ENCODE measurements at regions not wholly inside any gene's neighbourhood (a gene's known extent, or its start where the extent isn't known, plus 50 kb on each side); places are given as distances from the start of the nearest gene placed in this dataset.

GRCh38 chr3:187906920-187907319, 161.7 kb upstream of the BCL6 start:
- H3K9me3 Mint-ChIP-seq, result peaks cover 15% of the 10 kb centered on the region
- H3K27ac Mint-ChIP-seq, result no peak overlapping the region
- H3K36me3 Mint-ChIP-seq (ENCODE audit: low read depth), result no peaks in the 10 kb centered on the region
- intact Hi-C loops (cut with micrococcal nuclease), result no loop called here
- no peaks in the 10 kb centered on the region for H3K27me3 Mint-ChIP-seq
- H3K4me1 Mint-ChIP-seq, result peaks cover 8% of the 10 kb centered on the region
- DNase-seq, result no peak
- no peak overlapping the region for H3K4me3 Mint-ChIP-seq

GRCh38 chr3:187909866-187910265, 164.6 kb upstream of the BCL6 start:
- no peak overlapping the region for H3K4me3 Mint-ChIP-seq
- no peaks in the 10 kb centered on the region for H3K27me3 Mint-ChIP-seq
- DNase-seq, result no peak
- intact Hi-C loops (cut with micrococcal nuclease), result no loop called here
- H3K36me3 Mint-ChIP-seq (ENCODE audit: low read depth), result peaks cover 4% of the 10 kb centered on the region
- peaks cover 15% of the 10 kb centered on the region for H3K9me3 Mint-ChIP-seq
- peaks cover 27% of the 10 kb centered on the region for H3K4me1 Mint-ChIP-seq
- H3K27ac Mint-ChIP-seq, result no peak overlapping the region

GRCh38 chr3:187912007-187912406, 166.7 kb upstream of the BCL6 start:
- peaks cover 15% of the 10 kb centered on the region for H3K9me3 Mint-ChIP-seq
- no peak overlapping the region for H3K4me3 Mint-ChIP-seq
- H3K27ac Mint-ChIP-seq, result no peak overlapping the region
- DNase-seq, result no peak
- peaks cover 5% of the 10 kb centered on the region for H3K36me3 Mint-ChIP-seq (ENCODE audit: low read depth)
- no peaks in the 10 kb centered on the region for H3K27me3 Mint-ChIP-seq
- intact Hi-C loops (cut with micrococcal nuclease), result no loop called here
- peaks cover 38% of the 10 kb centered on the region for H3K4me1 Mint-ChIP-seq

- H3K4me3 Mint-ChIP-seq, result no peak overlapping the region
- peak; percentile 58 for DNase-seq
- intact Hi-C loops (cut with micrococcal nuclease), result no loop called here
- H3K27me3 Mint-ChIP-seq, result no peaks in the 10 kb centered on the region
- peaks cover 5% of the 10 kb centered on the region for H3K36me3 Mint-ChIP-seq (ENCODE audit: low read depth)
- peaks cover 52% of the 10 kb centered on the region for H3K4me1 Mint-ChIP-seq
- peaks cover 15% of the 10 kb centered on the region for H3K9me3 Mint-ChIP-seq
- peak overlapping the region; percentile 35 for H3K27ac Mint-ChIP-seq
Observed at GRCh38 chr3:187913617-187914033, 168.4 kb upstream of the BCL6 start.

GRCh38 chr3:187914231-187914630, 169.0 kb upstream of the BCL6 start:
- peaks cover 5% of the 10 kb centered on the region for H3K36me3 Mint-ChIP-seq (ENCODE audit: low read depth)
- DNase-seq, result no peak

GRCh38 chr3:187916072-187916471, 170.8 kb upstream of the BCL6 start:
- Mint-ChIP-seq H3K9me3 (peaks cover 6% of the 10 kb centered on the region), H3K36me3 (ENCODE audit: low read depth) (peaks cover 5% of the 10 kb centered on the region), H3K27ac (no peak overlapping the region), H3K27me3 (no peaks in the 10 kb centered on the region), H3K4me3 (no peak overlapping the region), H3K4me1 (peaks cover 67% of the 10 kb centered on the region)
- intact Hi-C loops (cut with micrococcal nuclease), result loop anchor here (5.0 kb wide), 3 partner anchors 406 to 1036 kb away; no protein-coding TSS in a partner anchor
- DNase-seq, result no peak

More at GRCh38 chr3:187914231-187914630, 169.0 kb upstream of the BCL6 start:
- Mint-ChIP-seq H3K4me1 (peaks cover 58% of the 10 kb centered on the region), H3K9me3 (peaks cover 15% of the 10 kb centered on the region), H3K27me3 (no peaks in the 10 kb centered on the region), H3K27ac (no peak overlapping the region), H3K4me3 (no peak overlapping the region)
- intact Hi-C loops (cut with micrococcal nuclease), result no loop called here

- no peaks in the 10 kb centered on the region for H3K27me3 Mint-ChIP-seq
- peaks cover 5% of the 10 kb centered on the region for H3K36me3 Mint-ChIP-seq (ENCODE audit: low read depth)
- intact Hi-C loops (cut with micrococcal nuclease), result loop anchor here (2.0 to 5.0 kb wide), 6 partner anchors 45 to 1215 kb away; partner anchors contain the start of gene LPP
- no peaks in the 10 kb centered on the region for H3K9me3 Mint-ChIP-seq
- peaks cover 73% of the 10 kb centered on the region for H3K4me1 Mint-ChIP-seq
- DNase-seq, result no peak
- peak overlapping the region; percentile 96 for H3K27ac Mint-ChIP-seq
- peak overlapping the region; percentile 76 for H3K4me3 Mint-ChIP-seq
Observed at GRCh38 chr3:187918081-187918644, 172.9 kb upstream of the BCL6 start.

GRCh38 chr3:187919048-187919447, 173.8 kb upstream of the BCL6 start:
- Mint-ChIP-seq H3K9me3 (peaks cover 8% of the 10 kb centered on the region), H3K4me1 (peaks cover 71% of the 10 kb centered on the region), H3K27me3 (no peaks in the 10 kb centered on the region), H3K4me3 (peak overlapping the region; percentile 76), H3K36me3 (ENCODE audit: low read depth) (peaks cover 8% of the 10 kb centered on the region), H3K27ac (peak overlapping the region; percentile 96)
- peak; percentile 91 for DNase-seq
- intact Hi-C loops (cut with micrococcal nuclease), result loop anchor here (1.0 to 5.0 kb wide), 17 partner anchors 44 to 1214 kb away; partner anchors contain the start of genes BCL6 and LPP

GRCh38 chr3:187919544-187919943, 174.3 kb upstream of the BCL6 start:
- H3K27ac Mint-ChIP-seq, result peak overlapping the region; percentile 96

GRCh38 chr3:187920030-187920429, 174.8 kb upstream of the BCL6 start:
- peaks cover 9% of the 10 kb centered on the region for H3K36me3 Mint-ChIP-seq (ENCODE audit: low read depth)
- H3K27ac Mint-ChIP-seq, result peak overlapping the region; percentile 96
- no peaks in the 10 kb centered on the region for H3K27me3 Mint-ChIP-seq
- peaks cover 12% of the 10 kb centered on the region for H3K9me3 Mint-ChIP-seq
- intact Hi-C loops (cut with micrococcal nuclease), result loop anchor here (5.0 kb wide), 1 partner anchor 1117 kb away; no protein-coding TSS in a partner anchor
- no peak for DNase-seq
- peak overlapping the region; percentile 76 for H3K4me3 Mint-ChIP-seq
- peaks cover 66% of the 10 kb centered on the region for H3K4me1 Mint-ChIP-seq

More at GRCh38 chr3:187919544-187919943, 174.3 kb upstream of the BCL6 start:
- no peaks in the 10 kb centered on the region for H3K27me3 Mint-ChIP-seq
- intact Hi-C loops (cut with micrococcal nuclease), result loop anchor here (1.0 to 5.0 kb wide), 17 partner anchors 43 to 1213 kb away; partner anchors contain the start of genes BCL6 and LPP
- H3K4me3 Mint-ChIP-seq, result peak overlapping the region; percentile 76
- H3K9me3 Mint-ChIP-seq, result peaks cover 9% of the 10 kb centered on the region
- peaks cover 70% of the 10 kb centered on the region for H3K4me1 Mint-ChIP-seq
- H3K36me3 Mint-ChIP-seq (ENCODE audit: low read depth), result peaks cover 9% of the 10 kb centered on the region
- peak; percentile 82 for DNase-seq

- intact Hi-C loops (cut with micrococcal nuclease), result loop anchor here (5.0 kb wide), 1 partner anchor 1116 kb away; no protein-coding TSS in a partner anchor
- H3K27me3 Mint-ChIP-seq, result no peaks in the 10 kb centered on the region
Observed at GRCh38 chr3:187920913-187921312, 175.6 kb upstream of the BCL6 start.

GRCh38 chr3:187921391-187922074, 176.3 kb upstream of the BCL6 start:
- H3K4me3 Mint-ChIP-seq, result peak overlapping the region; percentile 29
- H3K27ac Mint-ChIP-seq, result peak overlapping the region; percentile 67
- H3K36me3 Mint-ChIP-seq (ENCODE audit: low read depth), result peaks cover 13% of the 10 kb centered on the region
- no peaks in the 10 kb centered on the region for H3K27me3 Mint-ChIP-seq
- H3K4me1 Mint-ChIP-seq, result peaks cover 73% of the 10 kb centered on the region
- H3K9me3 Mint-ChIP-seq, result peaks cover 19% of the 10 kb centered on the region
- no peak for DNase-seq
- intact Hi-C loops (cut with micrococcal nuclease), result loop anchor here (2.0 to 5.0 kb wide), 2 partner anchors 469 to 1116 kb away; no protein-coding TSS in a partner anchor

More at GRCh38 chr3:187920913-187921312, 175.6 kb upstream of the BCL6 start:
- peaks cover 19% of the 10 kb centered on the region for H3K9me3 Mint-ChIP-seq
- peak overlapping the region; percentile 29 for H3K4me3 Mint-ChIP-seq
- H3K27ac Mint-ChIP-seq, result peak overlapping the region; percentile 67
- peaks cover 69% of the 10 kb centered on the region for H3K4me1 Mint-ChIP-seq
- DNase-seq, result no peak
- peaks cover 13% of the 10 kb centered on the region for H3K36me3 Mint-ChIP-seq (ENCODE audit: low read depth)

GRCh38 chr3:187922704-187923416, 177.6 kb upstream of the BCL6 start:
- H3K9me3 Mint-ChIP-seq, result peaks cover 19% of the 10 kb centered on the region
- intact Hi-C loops (cut with micrococcal nuclease), result loop anchor here (1.0 to 5.0 kb wide), 15 partner anchors 40 to 1114 kb away; partner anchors contain the start of gene BCL6
- H3K27me3 Mint-ChIP-seq, result no peaks in the 10 kb centered on the region
- peaks cover 75% of the 10 kb centered on the region for H3K4me1 Mint-ChIP-seq
- H3K36me3 Mint-ChIP-seq (ENCODE audit: low read depth), result peaks cover 13% of the 10 kb centered on the region
- peak overlapping the region; percentile 87 for H3K27ac Mint-ChIP-seq
- H3K4me3 Mint-ChIP-seq, result peak overlapping the region; percentile 36
- peak; percentile 68 for DNase-seq

Measured in activated CD4-positive, alpha-beta T cell treated with anti-CD3 and anti-CD28 coated beads, Interleukin-2, amount 10 ng/mL, durations not matched to agents 24 days and 14 days (primary cell).